Pancreas (tissue), 10 donors: ENCODE measurements at regions not wholly inside any gene's neighbourhood (a gene's known extent, or its start where the extent isn't known, plus 50 kb on each side); places are given as distances from the start of the nearest gene placed in this dataset.
"Not testable (repeated sequence)": the region's sequence is repeated elsewhere in the genome, so short reads cannot be mapped to it uniquely, and the experiment has no call there.

Source experiments
- ATAC-seq, 4 donors: fragments of 200-7000 bp; cut with Tn5 transposase; one replicate each; pipeline versions ENCODE4 v1.8.0 to v1.9.1; 2020; ENCODE audit warnings: mild to moderate bottlenecking in 4 of 4, moderate library complexity in 4 of 4
- DNase-seq, 6 donors: peaks; one replicate each; pipeline ENCODE4 v3.0.0-alpha.2; 2020
- FAIRE-seq: peaks from 2 replicates; lab custom pipeline; 2012; peaks lifted over from hg19 to GRCh38; lab: Jason Lieb, UNC
- H3K27ac ChIP-seq, 4 donors: fragments of 200-600 bp; sonication (generic); 1 replicate in 3 of 4; 2 replicates in 1 of 4; pipeline versions ENCODE4 v1.5.0 to v1.8.0; 2020
- H3K27me3 ChIP-seq, 4 donors: fragments of 200-600 bp; one replicate each; pipeline ENCODE4 v1.8.0; 2021
- H3K36me3 ChIP-seq, 3 donors: fragments of 200-600 bp; sonication (generic) in 1 of 3; one replicate each; pipeline versions ENCODE4 v1.5.0 to v1.8.0; 2020 to 2021
- H3K4me1 ChIP-seq, 3 donors: fragments of 200-600 bp; one replicate each; pipeline ENCODE4 v1.8.0; 2021
- H3K4me3 ChIP-seq, 4 donors: fragments of 200-600 bp; sonication (generic) in 2 of 4; one replicate each; pipeline versions ENCODE4 v1.5.0 to v1.8.0; 2020 to 2021
- H3K9me3 ChIP-seq, 4 donors: fragments of 200-600 bp; one replicate each; pipeline ENCODE4 v1.8.0; 2021
- WGBS, 2 donors: extraction: QIAGEN DNeasy Blood & Tissue Kit; methylation state at CpG; one replicate each; pipeline ENCODE4 v1.1.7; 2013; 5-methylcytosine and 5-hydroxymethylcytosine counted together
- intact Hi-C, 3 donors: fragments of 100-400 bp; cut with DNase I; formaldehyde crosslinking; loops; one replicate each; pipeline versions ENCODE4 v1.11.1 to v1.14.2; 2022
- TF ChIP-seq, protein P1 (sequence below), 4 donors: fragments of 200-600 bp; sonication (generic) in 3 of 4; IDR thresholded peaks; one replicate each; pipeline versions ENCODE4 v1.5.0 to v1.8.0; 2021; ENCODE audit warnings: antibody characterized with exemption in 4 of 4
- donor health status: healthy with polysubstance abuse.
- donor health status: DM: no; HTN: no; CAD: no; lungs with moderate emphysema.
- donor health status: DM: no; HTN: no; CAD: no.
- donor health status: control.
- donor health status: control.
- donor health status: Bipolar disorder and iron deficiency.
- donor health status: DM: yes; HTN: yes; CAD: no.
- donor health status: DM: no; HTN: no; CAD: no.
- donor health status: DM: no; HTN: no; CAD: no.
- donor health status: DM: yes; HTN: yes; CAD: no.

DNA sequence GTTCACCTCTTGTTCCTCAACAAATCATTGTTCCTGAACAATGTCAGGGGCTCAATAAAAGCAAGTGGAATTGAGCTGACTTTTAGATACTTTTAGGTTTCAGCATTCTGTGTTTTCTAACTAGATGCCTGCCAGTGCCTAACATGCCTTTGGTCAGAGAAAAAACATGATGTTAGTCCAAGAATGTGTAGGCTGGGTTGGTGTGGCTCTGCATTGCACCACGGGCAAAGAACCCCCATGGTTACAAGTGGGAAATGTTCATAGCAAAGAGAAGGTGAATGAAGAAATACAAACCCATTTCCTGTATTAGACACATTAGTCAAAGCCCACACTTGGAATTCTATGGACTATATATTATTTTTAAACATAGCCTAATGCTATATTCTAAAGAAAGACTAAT is 193.3 kb downstream of the TMEM200A start:
- TF ChIP-seq, protein P1, sequence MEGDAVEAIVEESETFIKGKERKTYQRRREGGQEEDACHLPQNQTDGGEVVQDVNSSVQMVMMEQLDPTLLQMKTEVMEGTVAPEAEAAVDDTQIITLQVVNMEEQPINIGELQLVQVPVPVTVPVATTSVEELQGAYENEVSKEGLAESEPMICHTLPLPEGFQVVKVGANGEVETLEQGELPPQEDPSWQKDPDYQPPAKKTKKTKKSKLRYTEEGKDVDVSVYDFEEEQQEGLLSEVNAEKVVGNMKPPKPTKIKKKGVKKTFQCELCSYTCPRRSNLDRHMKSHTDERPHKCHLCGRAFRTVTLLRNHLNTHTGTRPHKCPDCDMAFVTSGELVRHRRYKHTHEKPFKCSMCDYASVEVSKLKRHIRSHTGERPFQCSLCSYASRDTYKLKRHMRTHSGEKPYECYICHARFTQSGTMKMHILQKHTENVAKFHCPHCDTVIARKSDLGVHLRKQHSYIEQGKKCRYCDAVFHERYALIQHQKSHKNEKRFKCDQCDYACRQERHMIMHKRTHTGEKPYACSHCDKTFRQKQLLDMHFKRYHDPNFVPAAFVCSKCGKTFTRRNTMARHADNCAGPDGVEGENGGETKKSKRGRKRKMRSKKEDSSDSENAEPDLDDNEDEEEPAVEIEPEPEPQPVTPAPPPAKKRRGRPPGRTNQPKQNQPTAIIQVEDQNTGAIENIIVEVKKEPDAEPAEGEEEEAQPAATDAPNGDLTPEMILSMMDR (IDR thresholded peaks at IDR 0.05): no peak
- no peak overlapping the region for H3K27ac ChIP-seq
- intact Hi-C loops: no loop called here
- 43 to 50% methylated on average over 1 of the region's 1 CpG for WGBS, 2 donors
- no peaks in the 10 kb centered on the region for H3K4me1 ChIP-seq
- FAIRE-seq (no peak), ATAC-seq (no peak), DNase-seq (no peak)
- no peak overlapping the region for H3K4me3 ChIP-seq
- H3K9me3 ChIP-seq: no peaks in the 10 kb centered on the region
- H3K36me3 ChIP-seq: no peaks in the 10 kb centered on the region
- H3K27me3 ChIP-seq: no peaks in the 10 kb centered on the region

DNA sequence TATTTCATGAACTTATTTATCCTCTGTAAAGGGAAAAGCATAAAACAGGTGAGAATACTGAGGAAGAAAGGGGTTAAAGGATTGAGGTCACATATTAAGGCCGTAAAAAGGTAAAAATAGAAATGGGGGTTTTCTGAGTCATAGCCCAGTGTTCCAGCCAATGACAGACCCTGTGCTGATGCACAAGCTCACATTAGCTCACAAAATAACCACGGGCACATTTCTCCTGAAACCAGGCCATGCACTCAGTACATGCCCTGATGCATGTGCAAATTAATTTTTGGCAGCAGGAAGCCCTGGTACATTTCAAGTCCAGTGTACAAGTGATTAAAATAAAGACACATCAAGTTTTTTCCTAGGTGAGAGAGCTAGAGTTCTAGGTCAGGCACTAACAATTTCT is 194.4 kb downstream of the TMEM200A start:
- intact Hi-C loops: no loop called here
- no peak for ATAC-seq
- DNase-seq: no peak
- FAIRE-seq: no peak
- Histone ChIP-seq H3K4me3 (no peak overlapping the region), H3K27ac (no peak overlapping the region), H3K36me3 (no peaks in the 10 kb centered on the region), H3K27me3 (no peaks in the 10 kb centered on the region), H3K9me3 (no peaks in the 10 kb centered on the region), H3K4me1 (no peaks in the 10 kb centered on the region)
- WGBS, 2 donors: 36 to 48% methylated on average over 2 of the region's 2 CpGs
- TF ChIP-seq, protein P1 (IDR thresholded peaks at IDR 0.05): no peak

DNA sequence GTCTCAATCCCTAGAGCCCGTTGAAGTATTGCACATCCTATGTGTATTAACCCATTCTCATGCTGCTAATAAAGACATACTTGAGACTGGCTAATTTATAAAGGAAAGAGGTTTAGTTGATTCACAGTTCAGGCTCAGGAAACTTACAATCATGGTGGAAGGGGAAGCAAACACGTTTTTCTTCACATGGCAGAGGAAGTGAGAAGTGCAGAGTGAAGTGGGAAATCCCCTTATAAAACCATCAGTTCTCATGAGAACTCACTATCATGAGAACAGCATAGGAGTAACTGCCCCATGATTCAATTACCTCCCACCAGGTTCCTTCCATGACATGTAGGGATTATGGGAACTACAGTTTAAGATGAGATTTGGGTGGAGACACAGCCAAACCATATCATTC is 195.3 kb downstream of the TMEM200A start:
- intact Hi-C loops: not testable (repeated sequence)

DNA sequence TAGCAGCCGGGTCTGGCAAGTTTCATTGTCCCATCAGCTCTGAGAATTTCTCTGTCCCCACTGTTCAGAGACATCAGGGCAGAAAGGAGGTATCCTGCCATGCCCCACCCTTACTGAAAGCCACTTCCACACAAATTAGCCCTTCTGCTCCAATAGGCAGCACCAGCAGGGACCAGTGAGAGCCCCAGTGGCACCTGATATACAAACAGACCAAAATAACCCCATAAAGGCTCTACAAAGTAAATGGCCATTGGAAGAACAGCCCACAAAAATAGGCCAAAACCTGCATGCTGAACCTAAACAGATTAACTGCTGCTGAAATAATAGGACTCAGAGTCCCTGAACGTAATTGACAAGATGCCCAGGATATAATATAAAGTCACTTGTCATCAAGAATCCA is 199.9 kb downstream of the TMEM200A start:
- DNase-seq (no peak), FAIRE-seq (no peak), ATAC-seq (no peak)
- Histone ChIP-seq H3K4me3 (no peak overlapping the region), H3K36me3 (no peaks in the 10 kb centered on the region), H3K27ac (no peak overlapping the region), H3K4me1 (no peaks in the 10 kb centered on the region), H3K27me3 (no peaks in the 10 kb centered on the region), H3K9me3 (no peaks in the 10 kb centered on the region)
- intact Hi-C loops: no loop called here
- TF ChIP-seq, protein P1 (IDR thresholded peaks at IDR 0.05): no peak
- WGBS, 2 donors: 45 to 54% methylated on average over 2 of the region's 2 CpGs

More for the DNA sequence above, 195.3 kb downstream of the TMEM200A start:
- H3K27me3 ChIP-seq, H3K4me1 ChIP-seq, FAIRE-seq, H3K4me3 ChIP-seq, ATAC-seq, H3K9me3 ChIP-seq, H3K36me3 ChIP-seq, H3K27ac ChIP-seq, DNase-seq: not testable (repeated sequence)
- WGBS, 2 donors: 38% methylated on average over 2 of the region's 2 CpGs

DNA sequence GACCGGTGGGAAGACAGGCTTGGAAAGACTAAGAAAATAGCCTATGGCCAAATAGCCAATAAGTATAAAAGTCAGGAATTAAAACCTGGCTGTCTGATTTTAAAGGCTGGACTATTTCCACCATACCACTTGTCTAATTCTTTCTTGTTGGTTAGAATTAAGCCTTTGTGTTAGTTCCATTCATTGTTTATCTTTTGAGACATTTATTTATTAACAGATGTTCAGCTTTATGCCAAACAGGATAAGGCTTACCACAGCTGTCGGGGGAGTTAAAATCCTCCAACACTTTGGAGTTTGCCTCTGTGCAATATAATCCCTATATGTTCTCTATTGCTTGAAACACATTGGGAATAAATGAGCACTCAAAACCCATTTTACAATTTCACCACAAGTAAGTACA is 208.3 kb downstream of the TMEM200A start:
- FAIRE-seq: no peak
- ATAC-seq: no peak
- intact Hi-C loops: no loop called here
- TF ChIP-seq, protein P1 (IDR thresholded peaks at IDR 0.05): no peak
- 47% methylated on average over 2 of the region's 2 CpGs for WGBS, 2 donors
- Histone ChIP-seq H3K36me3 (no peaks in the 10 kb centered on the region), H3K9me3 (no peaks in the 10 kb centered on the region), H3K4me3 (no peak overlapping the region), H3K27me3 (no peaks in the 10 kb centered on the region), H3K27ac (no peak overlapping the region), H3K4me1 (no peaks in the 10 kb centered on the region)
- DNase-seq: no peak

DNA sequence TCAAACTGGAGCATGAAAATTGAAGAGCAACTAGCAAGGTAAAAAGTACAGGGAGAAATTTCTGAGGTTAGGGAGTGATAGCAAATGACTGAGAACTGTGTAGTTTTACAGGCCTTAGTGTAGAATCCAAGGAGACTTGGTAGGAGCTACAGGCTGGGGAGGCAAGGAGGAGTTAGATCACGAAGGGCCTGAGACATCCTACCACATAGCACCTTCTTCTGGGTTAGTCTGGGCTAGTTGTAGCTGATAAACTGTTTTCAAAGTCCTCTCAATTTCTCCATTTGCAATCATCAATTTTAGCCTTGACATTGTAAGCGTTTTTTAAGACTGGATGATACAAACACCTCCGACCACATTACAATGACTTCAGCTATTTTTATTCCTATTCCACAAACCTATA is 209.7 kb downstream of the TMEM200A start:
- TF ChIP-seq, protein P1 (IDR thresholded peaks at IDR 0.05): no peak
- no peak overlapping the region for H3K4me3 ChIP-seq
- H3K27ac ChIP-seq: no peak overlapping the region
- intact Hi-C loops: no loop called here
- 50 to 77% methylated on average over 3 of the region's 3 CpGs for WGBS, 2 donors
- no peaks in the 10 kb centered on the region for H3K27me3 ChIP-seq
- DNase-seq: no peak
- H3K9me3 ChIP-seq: no peaks in the 10 kb centered on the region
- H3K36me3 ChIP-seq: no peaks in the 10 kb centered on the region
- ATAC-seq: no peak
- no peaks in the 10 kb centered on the region for H3K4me1 ChIP-seq
- no peak for FAIRE-seq
